ENCODE measurements at regions not wholly inside any gene's neighbourhood (a gene's known extent, or its start where the extent isn't known, plus 50 kb on each side); places are given as distances from the start of the nearest gene placed in this dataset.

- DNase-seq (ENCODE audit: low spot score): no peak
Measured at GRCh38 chr4:178412455-178412854, 970.2 kb upstream of the AGA start.

DNA sequence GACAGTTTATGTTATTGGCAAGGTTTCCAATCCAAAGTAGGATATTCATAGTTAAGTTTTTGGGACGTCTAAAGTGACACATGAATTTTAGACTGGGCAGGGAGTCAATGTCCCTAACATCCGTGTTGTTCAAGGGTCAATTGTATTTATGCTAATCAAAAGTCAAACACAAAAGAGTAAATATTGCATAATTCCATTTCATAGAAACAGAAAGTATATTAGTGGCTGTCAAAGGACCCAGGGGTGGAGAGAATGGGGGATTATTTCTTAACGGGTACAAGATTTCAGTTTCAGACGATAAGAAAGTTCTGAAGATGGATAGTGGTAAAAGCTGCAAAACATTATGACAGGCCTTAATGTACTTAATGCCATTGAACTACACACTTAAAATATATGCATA, 971.8 kb upstream of the AGA start:
- no peak for DNase-seq (ENCODE audit: low spot score)

GRCh38 chr4:178414881-178415446, 972.7 kb upstream of the AGA start:
- no peak for DNase-seq (ENCODE audit: low spot score)

DNA sequence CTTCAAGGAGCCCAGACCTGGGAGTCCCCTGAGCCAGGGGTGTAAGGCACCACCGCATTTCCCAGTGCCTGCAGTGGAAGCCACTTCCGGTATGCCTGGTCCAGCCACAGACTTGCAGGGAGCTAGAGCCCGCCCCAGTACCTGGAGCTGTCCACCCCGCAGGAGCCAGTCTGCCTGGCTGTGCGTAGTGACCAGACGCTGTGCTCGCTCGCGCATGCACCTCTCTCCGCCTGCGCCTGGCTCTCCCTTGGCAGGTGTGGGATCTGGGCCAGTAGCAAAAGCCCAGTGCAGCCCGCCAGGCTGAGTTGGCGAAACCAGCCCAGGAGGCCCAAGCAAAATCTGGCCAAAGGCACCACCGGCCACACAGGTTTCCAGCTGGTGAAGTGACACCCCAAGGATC, 973.7 kb upstream of the AGA start:
- DNase-seq (ENCODE audit: low spot score): no peak

- no peak for DNase-seq (ENCODE audit: low spot score)
Measured at GRCh38 chr4:178423366-178423765, 981.1 kb upstream of the AGA start.

- DNase-seq (ENCODE audit: low spot score): no peak
Measured at GRCh38 chr4:178426871-178427270, 984.6 kb upstream of the AGA start.

GRCh38 chr4:178427663-178428062, 985.4 kb upstream of the AGA start:
- no peak for DNase-seq (ENCODE audit: low spot score)

GRCh38 chr4:178448372-178449035, 1006.3 kb upstream of the AGA start:
- no peak for DNase-seq (ENCODE audit: low spot score)

DNA sequence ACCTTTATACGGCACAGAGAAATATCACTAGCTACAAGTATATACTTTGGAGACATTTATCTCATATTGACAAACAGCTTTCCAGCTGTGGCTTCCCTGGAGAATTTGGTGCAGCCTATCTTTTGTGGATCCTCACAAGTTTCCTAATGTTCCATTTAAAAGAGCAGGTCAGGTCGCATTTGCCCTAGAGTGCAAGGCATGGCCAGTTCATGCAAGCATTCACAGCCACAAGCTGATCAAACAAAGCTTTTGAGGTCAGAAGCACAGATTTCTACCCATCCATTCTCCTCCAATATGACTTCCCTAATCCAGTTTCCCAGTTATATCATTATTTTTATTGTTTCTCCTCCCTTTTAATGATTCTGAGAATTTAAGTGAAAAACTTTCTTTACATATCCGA, 1008.4 kb upstream of the AGA start:
- DNase-seq (ENCODE audit: low spot score): no peak

GRCh38 chr4:178453057-178453456, 1010.8 kb upstream of the AGA start:
- no peak for DNase-seq (ENCODE audit: low spot score)

- no peak for DNase-seq (ENCODE audit: low spot score)
Measured at GRCh38 chr4:178457286-178457685, 1015.0 kb upstream of the AGA start.

- DNase-seq (ENCODE audit: low spot score): no peak
Measured at GRCh38 chr4:178462710-178463109, 1020.5 kb upstream of the AGA start.

DNA sequence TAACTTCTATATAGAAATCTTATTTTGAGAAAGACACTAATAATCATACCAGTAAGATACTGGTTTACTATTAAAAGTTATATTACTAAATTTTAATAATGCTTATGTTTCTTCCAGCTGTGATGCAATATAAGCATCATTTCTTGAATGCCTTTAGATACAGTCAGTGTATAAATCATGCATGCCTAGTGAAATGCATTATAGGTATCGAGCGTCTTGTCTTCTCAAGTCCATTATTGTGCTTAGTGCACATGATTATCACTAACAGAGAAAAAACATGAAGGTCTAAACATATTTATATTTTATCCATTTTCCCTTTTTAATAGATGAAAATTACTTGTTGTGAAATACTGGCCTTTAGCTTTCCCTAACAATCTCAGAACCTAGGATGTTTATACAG, 1021.5 kb upstream of the AGA start:
- no peak for DNase-seq (ENCODE audit: low spot score)

DNA sequence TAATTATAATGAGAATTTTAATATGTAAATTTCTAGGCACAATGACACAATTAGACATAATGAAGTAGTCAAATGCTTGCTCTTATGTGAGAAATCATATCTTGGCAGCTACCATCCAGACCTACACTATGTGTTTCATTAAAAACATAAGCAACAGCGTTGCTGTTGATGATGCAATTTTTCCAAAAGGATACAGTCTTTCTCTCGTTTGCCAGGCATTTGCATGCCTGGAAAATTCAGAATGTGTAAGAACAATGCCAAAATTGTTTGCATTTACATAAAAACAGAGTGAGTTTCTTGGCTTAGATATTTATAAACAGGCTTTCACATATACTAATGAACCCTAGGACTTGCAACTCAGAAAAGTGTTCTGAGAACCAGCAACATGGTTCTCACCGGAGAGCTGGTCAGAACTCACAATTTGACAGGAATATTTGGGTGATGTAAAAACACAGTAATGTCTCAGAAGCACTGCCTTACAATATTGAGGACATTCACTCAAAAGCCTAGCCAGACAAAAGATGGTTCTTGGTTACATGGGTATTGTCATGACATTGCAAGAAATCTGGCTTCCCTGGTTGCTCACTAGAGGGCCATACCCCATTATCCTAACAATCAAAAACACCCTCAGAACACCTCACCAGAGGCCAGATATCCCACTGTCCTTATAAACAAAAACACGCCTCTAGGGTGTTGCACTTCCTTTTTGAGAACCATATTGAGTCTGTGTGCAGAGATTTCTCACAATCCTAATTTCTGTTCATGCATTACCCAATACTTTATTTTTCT, 1029.0 kb upstream of the AGA start:
- no peak for DNase-seq (ENCODE audit: low spot score)

- DNase-seq (ENCODE audit: low spot score): no peak
Measured at GRCh38 chr4:178471994-178472393, 1029.8 kb upstream of the AGA start.

GRCh38 chr4:178480105-178480504, 1037.9 kb upstream of the AGA start:
- no peak for DNase-seq (ENCODE audit: low spot score)

- DNase-seq (ENCODE audit: low spot score): no peak
Measured at GRCh38 chr4:178480881-178481280, 1038.6 kb upstream of the AGA start.

DNA sequence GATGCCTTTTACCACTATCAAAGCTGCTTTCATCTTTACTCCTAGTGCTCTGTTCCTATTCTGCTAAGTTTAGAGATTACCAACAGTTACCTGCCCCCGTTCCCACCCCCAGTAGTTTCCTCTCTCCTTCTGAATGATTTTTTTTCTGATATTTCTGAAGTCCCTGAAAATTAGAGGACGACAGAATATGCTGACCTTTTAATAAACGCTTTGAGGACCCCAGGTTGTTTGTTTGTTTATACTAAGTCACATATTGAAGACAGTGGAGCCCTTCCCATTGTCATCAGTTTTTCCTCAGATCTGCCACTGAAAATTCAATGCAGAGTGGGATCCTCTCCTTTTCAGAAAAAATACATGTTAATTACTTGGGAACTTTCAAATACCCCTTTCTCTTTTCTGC, 1039.3 kb upstream of the AGA start:
- DNase-seq (ENCODE audit: low spot score): no peak

GRCh38 chr4:178523038-178523437, 1080.8 kb upstream of the AGA start:
- DNase-seq (ENCODE audit: low spot score): no peak

DNA sequence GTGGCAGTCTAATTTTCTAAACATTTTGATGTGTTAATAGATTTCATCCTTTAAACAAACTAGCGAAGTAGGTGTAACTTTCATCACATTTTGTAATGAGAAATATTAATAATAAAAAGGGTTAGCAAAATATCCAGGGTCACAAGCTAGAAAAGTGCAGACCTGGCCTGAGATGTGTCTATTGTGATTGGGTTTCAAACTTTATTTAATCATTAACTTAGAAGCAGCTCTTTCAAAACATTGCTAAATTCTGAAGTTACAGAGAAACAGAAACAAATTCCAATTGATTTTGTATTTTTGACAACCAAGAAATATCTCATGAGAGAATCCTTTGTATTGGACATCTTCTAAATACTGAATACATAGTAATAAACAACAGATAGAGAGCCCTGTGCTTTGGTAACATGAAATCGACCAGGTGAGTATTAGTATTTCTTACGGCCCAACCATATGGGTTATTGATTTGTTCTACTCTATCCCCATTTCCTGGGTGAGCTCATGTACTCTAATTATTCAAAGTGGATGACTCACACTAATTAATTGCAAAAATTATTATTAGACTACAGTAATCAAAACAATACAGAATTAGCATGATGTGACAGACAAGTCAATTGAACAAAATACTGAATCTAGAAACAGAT, 1093.8 kb upstream of the AGA start:
- no peak for DNase-seq (ENCODE audit: low spot score)

DNA sequence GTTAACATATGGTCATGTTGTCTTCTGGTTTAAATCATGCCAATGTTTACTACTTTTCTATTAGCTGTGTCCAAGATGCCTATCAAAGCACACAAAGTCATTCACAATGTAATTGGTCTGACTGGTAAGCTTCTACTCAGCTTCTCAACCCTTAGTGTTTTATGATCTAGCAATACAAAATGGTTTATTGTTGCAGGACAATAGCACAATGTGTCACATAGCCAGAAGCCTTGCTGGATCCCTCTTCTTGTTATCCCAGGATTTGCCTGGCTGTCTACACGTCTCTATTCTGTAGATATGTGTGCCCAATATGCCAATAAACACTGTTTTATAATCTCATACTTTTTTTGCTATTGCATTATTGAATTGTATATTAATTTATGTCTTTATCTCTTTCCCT, 1111.0 kb upstream of the AGA start:
- DNase-seq (ENCODE audit: low spot score): no peak

DNA sequence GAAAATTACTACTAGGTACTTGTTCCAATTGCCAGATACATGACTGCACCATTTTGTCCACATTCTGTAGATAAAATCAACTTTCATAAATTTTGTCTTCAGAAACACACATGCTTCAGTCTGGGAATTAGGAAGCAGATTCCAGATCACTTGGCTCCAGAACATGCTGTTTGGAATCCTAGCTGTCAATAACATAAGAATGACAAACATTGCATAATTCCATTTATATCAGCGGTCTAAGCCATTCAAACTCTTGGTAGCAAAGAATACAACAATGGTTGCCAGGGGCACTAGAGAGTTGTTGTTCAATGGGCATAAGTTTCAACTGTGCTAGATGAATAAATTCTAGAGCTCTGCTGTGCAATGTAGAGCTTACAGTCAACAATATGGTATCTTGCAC, 1112.1 kb upstream of the AGA start:
- DNase-seq (ENCODE audit: low spot score): no peak

GRCh38 chr4:178556796-178557195, 1114.6 kb upstream of the AGA start:
- DNase-seq (ENCODE audit: low spot score): no peak
